ENCODE measurements at regions not wholly inside any gene's neighbourhood (a gene's known extent, or its start where the extent isn't known, plus 50 kb on each side); places are given as distances from the start of the nearest gene placed in this dataset.

DNA sequence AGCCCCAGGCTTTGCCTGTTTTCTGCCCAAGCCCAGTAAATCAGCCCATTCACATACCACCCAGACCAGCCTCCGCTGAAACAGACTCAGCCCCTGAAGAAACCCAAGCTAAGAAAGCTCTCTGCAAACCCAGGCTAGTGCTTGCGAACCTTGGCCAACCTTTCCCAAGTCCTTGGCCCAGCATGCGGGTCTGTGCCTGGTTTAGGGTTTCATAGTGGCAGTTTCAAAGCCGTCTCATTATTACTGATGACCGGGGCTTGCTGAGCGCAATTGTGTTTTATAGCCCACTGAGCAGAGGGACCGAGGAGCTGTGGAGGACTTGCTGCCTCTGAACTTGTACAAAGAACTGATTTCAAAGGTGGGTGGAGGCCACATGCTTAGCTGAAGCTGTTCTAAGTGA, 584.3 kb downstream of the BNC2 start:
- no peak overlapping the region for H3K4me3 ChIP-seq
- ChIA-PET POLR2A (no interaction called here), CTCF (interaction anchor here (1.0 to 1.5 kb wide), 2 partner anchors 11 to 19 kb away, joined by 3 to 5 read pairs; no protein-coding TSS in a partner anchor)
- no peak overlapping the region for H3K27ac ChIP-seq
- no peak for DNase-seq (ENCODE audit: low read depth in 1 of 2, low spot score in 1 of 2)
- H3K4me2 ChIP-seq: no peak overlapping the region
- no peaks in the 10 kb centered on the region for H3K4me1 ChIP-seq
- TF ChIP-seq KDM1A (IDR thresholded peaks at IDR 0.05; ENCODE audit: low read depth) (no peak), CEBPB (IDR thresholded peaks at IDR 0.05) (no peak), ZNF302 (CRISPR knock-in tag; IDR thresholded peaks at IDR 0.05) (no peak), RARB (CRISPR knock-in tag; IDR thresholded peaks at IDR 0.05) (no peak), TFCP2L1 (CRISPR knock-in tag; IDR thresholded peaks at IDR 0.05) (no peak), HOXA7 (CRISPR knock-in tag; IDR thresholded peaks at IDR 0.05) (no peak)
- TF ChIP-seq, protein P1, sequence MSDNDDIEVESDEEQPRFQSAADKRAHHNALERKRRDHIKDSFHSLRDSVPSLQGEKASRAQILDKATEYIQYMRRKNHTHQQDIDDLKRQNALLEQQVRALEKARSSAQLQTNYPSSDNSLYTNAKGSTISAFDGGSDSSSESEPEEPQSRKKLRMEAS (IDR thresholded peaks at IDR 0.05): no peak
- TF ChIP-seq, protein P2, sequence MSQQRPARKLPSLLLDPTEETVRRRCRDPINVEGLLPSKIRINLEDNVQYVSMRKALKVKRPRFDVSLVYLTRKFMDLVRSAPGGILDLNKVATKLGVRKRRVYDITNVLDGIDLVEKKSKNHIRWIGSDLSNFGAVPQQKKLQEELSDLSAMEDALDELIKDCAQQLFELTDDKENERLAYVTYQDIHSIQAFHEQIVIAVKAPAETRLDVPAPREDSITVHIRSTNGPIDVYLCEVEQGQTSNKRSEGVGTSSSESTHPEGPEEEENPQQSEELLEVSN (IDR thresholded peaks at IDR 0.05; ENCODE audit: borderline replicate concordance, low read depth): no peak
- TF ChIP-seq, protein P3, sequence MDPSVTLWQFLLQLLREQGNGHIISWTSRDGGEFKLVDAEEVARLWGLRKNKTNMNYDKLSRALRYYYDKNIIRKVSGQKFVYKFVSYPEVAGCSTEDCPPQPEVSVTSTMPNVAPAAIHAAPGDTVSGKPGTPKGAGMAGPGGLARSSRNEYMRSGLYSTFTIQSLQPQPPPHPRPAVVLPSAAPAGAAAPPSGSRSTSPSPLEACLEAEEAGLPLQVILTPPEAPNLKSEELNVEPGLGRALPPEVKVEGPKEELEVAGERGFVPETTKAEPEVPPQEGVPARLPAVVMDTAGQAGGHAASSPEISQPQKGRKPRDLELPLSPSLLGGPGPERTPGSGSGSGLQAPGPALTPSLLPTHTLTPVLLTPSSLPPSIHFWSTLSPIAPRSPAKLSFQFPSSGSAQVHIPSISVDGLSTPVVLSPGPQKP (IDR thresholded peaks at IDR 0.05; ENCODE audit: low read depth, low read length): no peak
- TF ChIP-seq, protein P4, sequence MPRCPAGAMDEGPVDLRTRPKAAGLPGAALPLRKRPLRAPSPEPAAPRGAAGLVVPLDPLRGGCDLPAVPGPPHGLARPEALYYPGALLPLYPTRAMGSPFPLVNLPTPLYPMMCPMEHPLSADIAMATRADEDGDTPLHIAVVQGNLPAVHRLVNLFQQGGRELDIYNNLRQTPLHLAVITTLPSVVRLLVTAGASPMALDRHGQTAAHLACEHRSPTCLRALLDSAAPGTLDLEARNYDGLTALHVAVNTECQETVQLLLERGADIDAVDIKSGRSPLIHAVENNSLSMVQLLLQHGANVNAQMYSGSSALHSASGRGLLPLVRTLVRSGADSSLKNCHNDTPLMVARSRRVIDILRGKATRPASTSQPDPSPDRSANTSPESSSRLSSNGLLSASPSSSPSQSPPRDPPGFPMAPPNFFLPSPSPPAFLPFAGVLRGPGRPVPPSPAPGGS (IDR thresholded peaks at IDR 0.05): no peak
- ATAC-seq: no peak
- 90% methylated on average over 7 of the region's 7 CpGs for WGBS (ENCODE audit: missing lambda C conversion rate)
- H3K9me3 ChIP-seq: 0 out of 3 replicates have a peak, but pooled peaks cover 3% of the 10 kb centered on the region
- FAIRE-seq: no peak

DNA sequence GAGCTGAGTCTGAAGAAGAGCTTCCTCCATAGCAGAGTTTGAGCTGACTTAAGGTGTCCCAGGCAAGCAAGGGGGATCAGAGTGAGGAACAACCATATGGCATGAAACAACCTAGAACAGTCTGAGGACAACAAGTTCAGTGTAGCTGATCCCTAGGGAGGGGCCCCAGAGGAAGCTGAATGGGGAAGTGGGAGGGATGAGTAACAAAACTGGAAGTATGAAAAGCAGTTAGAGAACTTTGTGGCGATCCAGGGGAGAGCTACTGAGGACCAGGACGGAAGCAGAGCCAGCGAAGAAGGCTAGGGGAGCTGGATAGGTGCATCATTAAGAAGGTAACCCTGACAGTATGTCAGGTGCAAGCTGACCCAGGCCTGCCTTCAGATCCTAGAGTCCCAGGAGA, 580.8 kb downstream of the BNC2 start:
- POLR2A ChIA-PET: no interaction called here
- TF ChIP-seq BHLHE40 (IDR thresholded peaks at IDR 0.05; ENCODE audit: low read depth, low read length): no peak
- TF ChIP-seq, protein P2 (IDR thresholded peaks at IDR 0.05; ENCODE audit: borderline replicate concordance, low read depth): no peak
- no peak for TF ChIP-seq RCOR1 (IDR thresholded peaks at IDR 0.05; ENCODE audit: low read depth, low read length)
- TF ChIP-seq, protein P5, sequence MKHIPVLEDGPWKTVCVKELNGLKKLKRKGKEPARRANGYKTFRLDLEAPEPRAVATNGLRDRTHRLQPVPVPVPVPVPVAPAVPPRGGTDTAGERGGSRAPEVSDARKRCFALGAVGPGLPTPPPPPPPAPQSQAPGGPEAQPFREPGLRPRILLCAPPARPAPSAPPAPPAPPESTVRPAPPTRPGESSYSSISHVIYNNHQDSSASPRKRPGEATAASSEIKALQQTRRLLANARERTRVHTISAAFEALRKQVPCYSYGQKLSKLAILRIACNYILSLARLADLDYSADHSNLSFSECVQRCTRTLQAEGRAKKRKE (CRISPR knock-in tag; IDR thresholded peaks at IDR 0.05; ENCODE audit: low read depth): no peak
- TF ChIP-seq PHF8 (IDR thresholded peaks at IDR 0.05; ENCODE audit: borderline replicate concordance, low read depth): no peak
- no peak for TF ChIP-seq MAZ (IDR thresholded peaks at IDR 0.05; ENCODE audit: borderline replicate concordance, low read depth, low read length)
- TF ChIP-seq CHD4 (IDR thresholded peaks at IDR 0.05; ENCODE audit: borderline replicate concordance): no peak
- TF ChIP-seq, protein P3 (IDR thresholded peaks at IDR 0.05; ENCODE audit: low read depth, low read length): no peak
- no peak for TF ChIP-seq KDM5A (IDR thresholded peaks at IDR 0.05)
- TF ChIP-seq HEYL (CRISPR knock-in tag; IDR thresholded peaks at IDR 0.05): no peak
- TF ChIP-seq, protein P6, sequence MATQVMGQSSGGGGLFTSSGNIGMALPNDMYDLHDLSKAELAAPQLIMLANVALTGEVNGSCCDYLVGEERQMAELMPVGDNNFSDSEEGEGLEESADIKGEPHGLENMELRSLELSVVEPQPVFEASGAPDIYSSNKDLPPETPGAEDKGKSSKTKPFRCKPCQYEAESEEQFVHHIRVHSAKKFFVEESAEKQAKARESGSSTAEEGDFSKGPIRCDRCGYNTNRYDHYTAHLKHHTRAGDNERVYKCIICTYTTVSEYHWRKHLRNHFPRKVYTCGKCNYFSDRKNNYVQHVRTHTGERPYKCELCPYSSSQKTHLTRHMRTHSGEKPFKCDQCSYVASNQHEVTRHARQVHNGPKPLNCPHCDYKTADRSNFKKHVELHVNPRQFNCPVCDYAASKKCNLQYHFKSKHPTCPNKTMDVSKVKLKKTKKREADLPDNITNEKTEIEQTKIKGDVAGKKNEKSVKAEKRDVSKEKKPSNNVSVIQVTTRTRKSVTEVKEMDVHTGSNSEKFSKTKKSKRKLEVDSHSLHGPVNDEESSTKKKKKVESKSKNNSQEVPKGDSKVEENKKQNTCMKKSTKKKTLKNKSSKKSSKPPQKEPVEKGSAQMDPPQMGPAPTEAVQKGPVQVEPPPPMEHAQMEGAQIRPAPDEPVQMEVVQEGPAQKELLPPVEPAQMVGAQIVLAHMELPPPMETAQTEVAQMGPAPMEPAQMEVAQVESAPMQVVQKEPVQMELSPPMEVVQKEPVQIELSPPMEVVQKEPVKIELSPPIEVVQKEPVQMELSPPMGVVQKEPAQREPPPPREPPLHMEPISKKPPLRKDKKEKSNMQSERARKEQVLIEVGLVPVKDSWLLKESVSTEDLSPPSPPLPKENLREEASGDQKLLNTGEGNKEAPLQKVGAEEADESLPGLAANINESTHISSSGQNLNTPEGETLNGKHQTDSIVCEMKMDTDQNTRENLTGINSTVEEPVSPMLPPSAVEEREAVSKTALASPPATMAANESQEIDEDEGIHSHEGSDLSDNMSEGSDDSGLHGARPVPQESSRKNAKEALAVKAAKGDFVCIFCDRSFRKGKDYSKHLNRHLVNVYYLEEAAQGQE (IDR thresholded peaks at IDR 0.05): no peak
- TF ChIP-seq TP53 (CRISPR knock-in tag; IDR thresholded peaks at IDR 0.05): no peak
- TF ChIP-seq JUN (IDR thresholded peaks at IDR 0.05): no peak
- TF ChIP-seq ZNF302 (CRISPR knock-in tag; IDR thresholded peaks at IDR 0.05): no peak
- TF ChIP-seq, protein P7, sequence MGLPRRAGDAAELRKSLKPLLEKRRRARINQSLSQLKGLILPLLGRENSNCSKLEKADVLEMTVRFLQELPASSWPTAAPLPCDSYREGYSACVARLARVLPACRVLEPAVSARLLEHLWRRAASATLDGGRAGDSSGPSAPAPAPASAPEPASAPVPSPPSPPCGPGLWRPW (IDR thresholded peaks at IDR 0.05): no peak
- no peak for TF ChIP-seq CBX2 (IDR thresholded peaks at IDR 0.05; ENCODE audit: borderline replicate concordance, low read depth)
- no peak for TF ChIP-seq FOSB (CRISPR knock-in tag; IDR thresholded peaks at IDR 0.05)
- no peak for TF ChIP-seq HOXB13 (CRISPR knock-in tag; IDR thresholded peaks at IDR 0.05; ENCODE audit: low read depth)
- Histone ChIP-seq H3K27ac (no peak overlapping the region), H3K9me3 (0 out of 3 replicates have a peak, but pooled peaks cover 3% of the 10 kb centered on the region), H3K4me3 (no peak overlapping the region), H3K4me2 (no peak overlapping the region), H3K4me1 (no peaks in the 10 kb centered on the region)
- CTCF ChIA-PET: interaction anchor here (1.0 kb wide), 1 partner anchor 10 kb away, joined by 5 read pairs; no protein-coding TSS in a partner anchor
- ATAC-seq: no peak
- no peak for FAIRE-seq
- no peak for DNase-seq (ENCODE audit: low read depth in 1 of 2, low spot score in 1 of 2)
- 87% methylated on average over 3 of the region's 3 CpGs for WGBS (ENCODE audit: missing lambda C conversion rate)
